HG03565 (cell line): ENCODE measurements at regions not wholly inside any gene's neighbourhood (a gene's known extent, or its start where the extent isn't known, plus 50 kb on each side); places are given as distances from the start of the nearest gene placed in this dataset.

Experiments
- ATAC-seq: cut with Tn5 transposase; IDR thresholded peaks from one replicate; pipeline ENCODE4 v1.9.1; 2021; ENCODE audit warnings: mild to moderate bottlenecking, moderate library complexity; ENCODE audit not compliant: unreplicated experiment

DNA sequence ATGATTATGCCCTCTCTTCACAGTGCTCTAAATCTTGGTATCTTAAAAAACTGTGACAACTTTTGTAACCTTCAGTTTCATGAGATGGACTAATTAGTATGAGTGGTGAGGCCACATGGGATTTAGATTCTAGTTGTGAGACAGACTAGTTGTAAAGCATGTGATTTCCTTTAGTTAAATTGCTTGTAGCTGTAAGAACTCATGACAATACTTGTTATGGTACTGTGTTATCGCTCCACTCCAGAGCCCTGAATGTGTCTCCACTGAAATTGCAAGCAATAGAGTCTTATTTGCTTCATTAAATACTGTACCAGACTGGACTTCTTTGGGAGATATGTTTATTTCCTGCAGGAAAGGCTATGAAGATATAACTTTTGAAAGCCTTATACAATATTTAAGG lies 1198.3 kb upstream of the CDH6 start:
- no peak for ATAC-seq

DNA sequence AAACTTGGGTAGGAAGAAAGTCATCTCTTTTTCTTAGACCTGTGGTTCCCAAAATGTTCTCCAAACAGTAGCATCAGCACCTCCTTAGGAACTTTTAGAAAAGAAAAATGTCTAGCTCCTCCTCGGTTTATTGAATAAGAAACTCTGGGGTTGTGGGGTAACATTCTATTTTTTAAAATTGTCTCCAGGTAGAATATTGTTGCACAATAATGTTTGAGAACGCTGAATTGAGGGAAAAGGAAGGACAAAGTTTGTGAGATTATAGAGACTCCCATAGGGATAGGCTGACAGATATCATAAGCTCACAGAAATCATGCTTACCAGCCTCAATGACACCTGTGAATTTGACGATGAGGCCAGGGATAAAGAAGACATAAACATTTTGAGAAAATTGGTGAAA lies 1199.0 kb upstream of the CDH6 start:
- ATAC-seq: no peak

DNA sequence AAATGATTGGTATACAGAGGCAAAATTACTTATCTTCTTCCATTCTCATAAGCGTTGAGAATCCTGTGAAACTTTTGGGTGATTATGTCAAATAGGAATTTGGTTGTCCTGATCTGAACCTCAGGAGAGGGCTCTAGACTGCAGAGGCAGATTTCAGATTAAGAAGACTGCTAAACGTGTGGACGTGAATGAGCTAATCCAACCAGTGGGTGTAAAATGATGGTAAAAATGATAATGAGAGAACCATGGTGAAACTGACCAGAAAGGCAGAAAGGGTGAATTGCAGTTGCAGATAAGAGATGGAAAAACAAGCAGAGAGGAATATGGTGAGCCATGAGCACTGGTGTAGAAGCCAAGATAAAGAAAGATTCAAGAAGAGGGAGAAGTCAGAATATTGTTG lies 1200.2 kb upstream of the CDH6 start:
- ATAC-seq: no peak

- no peak for ATAC-seq
These were observed 1201.2 kb upstream of the CDH6 start for GRCh38 chr5:29992248-29992647.

- ATAC-seq: no peak
These were observed 1202.8 kb upstream of the CDH6 start for GRCh38 chr5:29990681-29991080.

DNA sequence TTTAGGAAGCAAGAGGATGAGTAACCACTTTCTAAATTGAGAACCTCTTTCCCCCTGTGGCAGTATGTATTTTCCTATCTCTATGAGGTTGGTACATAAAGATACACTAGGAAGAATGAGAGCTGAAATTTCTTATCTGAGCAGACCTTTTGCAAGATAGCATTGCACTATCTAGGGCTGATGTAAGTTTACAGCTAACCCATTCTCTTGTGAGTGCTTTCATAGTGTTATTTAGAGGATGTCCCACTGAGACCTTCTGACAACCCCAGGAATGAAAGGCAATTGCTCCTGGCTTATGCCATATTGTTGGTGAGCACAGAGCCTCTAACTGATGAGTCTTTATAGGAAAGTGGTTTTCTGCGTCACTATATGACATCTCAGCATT lies 1209.3 kb upstream of the CDH6 start:
- ATAC-seq: no peak

- no peak for ATAC-seq
These were observed 1209.8 kb upstream of the CDH6 start for GRCh38 chr5:29983528-29984155.

DNA sequence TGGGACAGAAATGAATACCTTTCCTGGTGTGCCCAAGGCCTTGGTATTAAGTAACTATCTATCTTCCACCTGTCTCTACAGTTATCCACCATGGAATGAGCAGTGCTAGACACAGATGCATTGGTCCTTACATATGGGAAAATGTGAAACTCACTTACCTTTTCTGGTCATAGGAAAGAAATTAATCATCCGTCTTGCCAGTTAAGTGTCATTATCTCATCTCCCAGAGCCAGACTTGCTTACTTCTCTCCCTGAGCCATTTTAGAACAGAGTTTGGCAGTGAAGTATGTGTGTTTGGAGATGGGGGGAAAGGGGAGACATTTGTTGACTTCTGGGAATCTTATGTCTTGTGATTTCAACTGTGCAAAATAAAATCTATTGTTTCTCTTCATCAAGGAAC lies 1211.0 kb upstream of the CDH6 start:
- ATAC-seq: no peak

- no peak for ATAC-seq
These were observed 1220.9 kb upstream of the CDH6 start for GRCh38 chr5:29972597-29972996.

- no peak for ATAC-seq
These were observed 1229.5 kb upstream of the CDH6 start for GRCh38 chr5:29963956-29964355.

DNA sequence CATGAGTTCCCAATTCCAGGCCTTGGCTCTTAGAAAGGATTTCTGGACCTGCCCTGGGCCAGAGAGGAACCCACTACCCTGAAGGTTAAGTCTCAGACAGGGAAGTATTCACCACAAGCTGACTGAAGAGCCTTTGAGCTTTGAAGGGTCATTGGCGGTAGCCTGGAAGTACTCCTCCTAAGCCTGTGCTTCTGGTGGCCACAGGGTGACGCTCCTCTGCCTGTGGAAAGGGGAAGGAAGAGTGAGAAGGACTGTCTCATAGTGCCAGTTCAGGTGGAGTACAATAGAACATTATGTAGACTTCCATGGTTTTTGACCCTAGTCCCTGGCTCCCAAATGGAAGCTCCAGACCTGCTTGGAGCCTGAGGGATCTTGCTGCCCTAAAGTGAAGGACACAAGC lies 1233.2 kb upstream of the CDH6 start:
- ATAC-seq: no peak

DNA sequence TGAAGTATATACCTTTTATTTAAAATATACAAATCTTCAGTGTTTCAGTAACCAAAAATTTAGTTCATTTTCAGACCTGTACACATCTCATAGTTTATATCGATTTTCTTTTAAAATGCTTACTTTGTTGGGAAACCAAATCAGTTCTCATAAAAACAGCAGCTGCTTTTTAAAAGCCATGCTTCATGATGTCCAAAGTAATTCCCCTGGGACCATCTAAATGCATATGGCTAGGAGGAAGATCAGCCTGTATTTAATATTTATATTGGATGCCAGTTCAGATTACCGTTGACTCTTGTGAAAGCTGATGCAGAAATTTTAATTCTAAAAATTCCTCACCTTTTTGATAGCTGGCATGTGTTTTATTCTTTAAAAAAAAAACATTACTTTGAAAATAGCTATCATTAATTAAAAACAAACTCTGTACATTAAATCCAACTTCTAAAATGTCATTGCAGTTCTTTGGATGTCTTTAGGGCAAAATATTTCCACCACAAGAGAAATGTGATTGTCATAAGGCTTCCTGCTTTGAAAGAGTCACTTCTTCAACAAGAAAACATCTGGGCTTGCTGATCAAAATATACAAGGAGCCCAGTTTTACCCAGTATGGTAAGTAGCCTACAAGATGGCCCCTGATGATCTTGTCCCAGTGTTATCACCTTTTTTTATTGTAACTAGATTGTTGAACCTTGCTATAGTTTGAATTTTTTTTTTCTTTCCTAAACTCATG lies 1242.9 kb upstream of the CDH6 start:
- no peak for ATAC-seq

DNA sequence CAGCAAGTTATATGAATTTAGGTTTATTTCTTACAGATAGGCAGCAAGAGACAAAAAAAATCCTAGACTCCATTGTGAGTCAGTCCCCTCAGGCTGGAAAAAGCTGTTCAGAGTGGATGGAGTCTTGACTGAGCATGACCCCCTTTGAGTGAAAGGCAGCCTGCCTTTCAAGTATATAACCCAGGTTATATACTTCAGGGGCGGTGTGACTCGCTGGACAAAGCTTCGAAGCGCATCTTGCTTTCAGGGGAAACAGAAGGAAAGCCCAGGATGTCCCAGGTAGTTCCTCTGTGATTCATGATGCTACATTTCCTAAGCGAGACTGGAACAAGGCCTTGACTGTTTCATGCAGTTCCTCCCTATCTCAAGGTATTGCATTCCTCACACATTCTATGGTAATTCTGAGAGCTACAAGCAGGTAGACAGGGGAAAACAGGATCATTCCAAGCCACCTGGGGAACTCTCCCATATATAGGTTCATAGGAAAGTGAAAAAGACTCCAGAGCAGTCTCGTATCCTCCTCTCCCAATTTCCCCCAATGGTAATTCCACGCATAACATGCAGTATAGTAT lies 1244.1 kb upstream of the CDH6 start:
- ATAC-seq: no peak

GRCh38 chr5:29944327-29944726 lies 1249.2 kb upstream of the CDH6 start:
- ATAC-seq: no peak

- ATAC-seq: no peak
These were observed 1251.4 kb upstream of the CDH6 start for GRCh38 chr5:29942089-29942488.

DNA sequence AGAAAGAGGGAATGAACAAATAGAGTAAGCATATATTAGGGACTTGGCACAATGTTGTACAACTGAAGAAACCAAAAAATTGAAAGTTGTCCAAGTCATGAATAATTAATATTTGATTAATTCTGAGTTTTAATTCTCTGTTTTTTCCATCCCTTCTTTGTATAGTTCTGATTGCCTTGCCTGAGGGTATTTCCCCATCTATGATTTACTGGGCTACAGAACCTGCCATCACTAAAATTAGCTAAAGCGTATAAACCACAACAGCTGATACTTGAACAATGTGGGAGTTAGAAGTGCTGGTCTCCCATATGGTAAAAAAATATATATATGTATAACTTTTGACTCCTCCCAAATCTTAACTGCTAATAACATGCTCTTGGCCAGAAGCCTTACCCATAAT lies 1253.5 kb upstream of the CDH6 start:
- ATAC-seq: no peak

GRCh38 chr5:29935371-29935770 lies 1258.1 kb upstream of the CDH6 start:
- ATAC-seq: no peak

DNA sequence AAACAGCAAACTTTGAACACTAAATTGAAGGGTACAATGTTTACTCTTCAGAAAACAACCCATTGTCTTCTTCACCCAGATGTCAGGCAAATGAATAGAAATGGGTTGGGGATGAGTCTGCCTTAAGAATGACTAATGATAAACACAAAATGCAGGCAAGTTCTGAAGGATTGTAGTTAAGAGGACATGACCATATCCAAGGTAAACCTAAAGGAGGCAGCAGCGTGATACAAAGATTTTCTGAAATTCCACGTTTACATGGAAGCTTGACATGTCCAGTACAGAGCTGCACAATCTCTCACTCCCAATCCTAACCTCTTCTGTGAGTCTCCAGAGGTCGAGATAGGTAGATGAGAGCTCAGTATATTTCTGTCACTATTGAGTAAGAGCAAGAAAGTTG lies 1263.2 kb upstream of the CDH6 start:
- no peak for ATAC-seq

GRCh38 chr5:29924107-29924506 lies 1269.4 kb upstream of the CDH6 start:
- no peak for ATAC-seq

DNA sequence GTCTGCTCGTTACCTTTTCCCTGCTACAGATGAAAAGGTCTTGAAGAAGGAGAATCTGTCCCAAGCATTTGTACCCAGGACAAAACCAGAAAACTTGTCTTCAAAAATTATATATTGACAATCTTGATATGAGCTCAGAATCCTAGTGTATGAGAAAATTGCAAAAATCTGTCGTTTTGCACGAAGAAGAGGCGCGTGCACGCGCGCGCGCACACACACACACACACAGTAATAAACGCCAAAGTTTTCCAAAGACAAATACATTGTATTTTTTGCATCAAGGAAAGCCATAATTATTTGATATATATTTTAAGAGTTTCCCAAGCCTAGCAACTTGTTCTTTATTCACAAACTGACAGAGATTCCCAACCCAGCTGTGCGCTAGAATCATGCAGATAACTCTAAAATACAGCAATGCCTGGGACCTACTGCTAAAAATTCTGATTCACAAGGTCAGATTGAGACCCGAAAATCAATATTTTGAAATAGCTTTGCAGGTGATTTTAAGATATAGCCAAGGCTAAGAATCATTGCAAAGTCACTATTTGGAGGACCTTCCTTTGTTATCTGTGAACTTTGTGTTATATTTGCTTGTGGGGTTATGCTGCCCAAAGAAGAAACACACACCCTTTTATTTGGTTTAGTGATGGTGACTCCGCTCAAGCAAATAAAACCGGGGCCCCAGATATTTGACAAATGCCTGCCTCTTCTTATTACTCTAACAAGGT lies 1287.7 kb upstream of the CDH6 start:
- ATAC-seq: no peak

DNA sequence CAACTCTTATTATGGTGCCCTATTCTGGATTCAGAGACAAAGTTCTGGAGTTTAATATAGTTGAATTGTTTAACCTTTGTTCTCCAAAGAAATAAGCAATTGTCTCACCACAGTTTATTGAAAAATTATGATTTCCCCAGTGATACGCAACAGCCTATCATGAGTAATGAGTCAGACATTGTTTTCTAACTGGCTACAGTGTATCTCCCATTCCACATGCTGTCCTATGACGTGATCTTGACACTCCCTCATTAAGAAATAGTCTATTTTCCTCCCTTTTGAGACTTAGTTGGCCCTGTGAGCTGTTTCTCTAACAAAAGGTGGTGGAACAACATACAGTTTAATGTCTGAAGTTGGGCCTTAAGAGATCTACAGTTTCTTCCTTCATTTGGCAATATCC lies 1290.6 kb upstream of the CDH6 start:
- no peak for ATAC-seq

DNA sequence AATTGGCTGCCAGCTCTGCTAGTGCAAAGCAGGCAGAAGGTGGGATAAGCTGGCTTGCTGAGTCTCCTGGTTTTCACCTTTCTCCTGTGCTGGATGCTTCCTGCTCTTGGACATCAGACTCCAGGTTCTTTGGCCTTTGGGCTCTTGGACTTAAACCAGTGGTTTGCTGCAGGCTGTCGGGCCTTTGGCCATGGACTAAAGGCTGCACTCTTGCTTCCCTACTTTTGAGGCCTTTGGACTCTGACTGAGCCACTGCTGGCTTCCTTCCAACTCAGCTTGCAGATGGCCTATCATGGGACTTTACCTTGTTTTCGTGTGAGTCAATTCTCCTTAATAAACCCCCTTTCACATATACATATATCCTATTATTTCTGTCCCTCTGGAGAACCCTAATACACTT lies 1293.9 kb upstream of the CDH6 start:
- no peak for ATAC-seq
